ENCODE measurements at regions not wholly inside any gene's neighbourhood (a gene's known extent, or its start where the extent isn't known, plus 50 kb on each side); places are given as distances from the start of the nearest gene placed in this dataset.

DNA sequence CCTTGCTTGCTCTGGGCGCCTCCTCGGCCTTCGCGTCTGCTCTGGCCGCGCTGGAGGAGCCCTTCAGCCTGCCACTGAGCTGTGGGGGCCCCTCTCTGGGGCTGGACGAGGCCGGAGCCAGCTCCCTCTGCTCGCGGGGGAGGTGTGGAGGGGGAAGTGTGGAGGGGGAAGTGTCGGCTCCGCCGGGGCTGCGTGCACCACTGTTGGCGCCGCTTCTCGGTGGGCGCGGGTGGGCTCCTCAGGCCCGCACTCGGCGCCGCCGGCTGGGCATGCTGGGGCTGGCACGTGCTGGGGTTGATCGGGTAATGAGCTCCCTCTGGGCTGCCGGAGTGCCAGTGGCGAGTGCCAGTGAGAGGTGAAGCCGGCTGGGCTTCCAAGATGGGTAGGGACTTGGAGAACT lies 116.7 kb downstream of the CPXCR1 start:
- CTCF ChIA-PET (ENCODE audit: low intra/inter-chr PET ratio, low total read pairs): no interaction called here
- DNase-seq (ENCODE audit: low spot score) (no peak), FAIRE-seq (no peak), ATAC-seq (no peak)
- Histone ChIP-seq H3K9me3 (ENCODE audit: low read length) (no peaks in the 10 kb centered on the region), H3K79me2 (ENCODE audit: insufficient read depth, low read length) (no peaks in the 10 kb centered on the region), H3K36me3 (replicated peaks in 1 of 2; ENCODE audit: control insufficient read depth in 1 of 2, insufficient read depth in 2 of 2, low read length in 2 of 2) (no peaks in the 10 kb centered on the region), H3K4me3 (replicated peaks in 1 of 3; ENCODE audit: insufficient read depth in 1 of 3, low read depth in 2 of 3, low read length in 3 of 3) (no peak overlapping the region), H4K20me1 (ENCODE audit: insufficient read depth, low read length) (no peaks in the 10 kb centered on the region), H3K4me2 (ENCODE audit: low read depth, low read length) (no peak overlapping the region), H3K4me1 (ENCODE audit: insufficient read depth, low read length) (no peaks in the 10 kb centered on the region), H3K27ac (ENCODE audit: extremely low read length, insufficient read depth, low read length) (no peak overlapping the region), H2AFZ (ENCODE audit: low read length) (no peak overlapping the region), H3K27me3 (ENCODE audit: control insufficient read depth in 1 of 2, insufficient read depth in 2 of 2, low read length in 2 of 2) (no peaks in the 10 kb centered on the region), H3K9ac (ENCODE audit: insufficient read depth, low read depth, low read length) (no peak overlapping the region)
- POLR2A ChIA-PET: no interaction called here
- TF ChIP-seq ZNF501 (CRISPR knock-in tag; IDR thresholded peaks at IDR 0.05): no peak
- intact Hi-C loops (cut with micrococcal nuclease; ENCODE audit: unreplicated experiment): no loop called here
- in situ Hi-C loops (cut with HindIII; ENCODE audit: extremely low pct_ligation_motif_present, low pct_unique_long_range_greater_than_20kb): no loop called here
- BruUV-seq (replicated peaks): no TSS peak
- 70% methylated on average over 2 of the region's 29 CpGs for WGBS (ENCODE audit: low lambda C conversion rate)

- Histone ChIP-seq H3K4me3 (replicated peaks in 1 of 3; ENCODE audit: insufficient read depth in 1 of 3, low read depth in 2 of 3, low read length in 3 of 3) (no peak overlapping the region), H4K20me1 (ENCODE audit: insufficient read depth, low read length) (no peaks in the 10 kb centered on the region), H3K9ac (ENCODE audit: insufficient read depth, low read depth, low read length) (no peak overlapping the region), H3K27me3 (ENCODE audit: control insufficient read depth in 1 of 2, insufficient read depth in 2 of 2, low read length in 2 of 2) (no peaks in the 10 kb centered on the region), H3K9me3 (ENCODE audit: low read length) (no peaks in the 10 kb centered on the region), H2AFZ (ENCODE audit: low read length) (no peak overlapping the region), H3K4me1 (ENCODE audit: insufficient read depth, low read length) (no peaks in the 10 kb centered on the region), H3K4me2 (ENCODE audit: low read depth, low read length) (no peak overlapping the region), H3K27ac (ENCODE audit: extremely low read length, insufficient read depth, low read length) (no peak overlapping the region), H3K36me3 (replicated peaks in 1 of 2; ENCODE audit: control insufficient read depth in 1 of 2, insufficient read depth in 2 of 2, low read length in 2 of 2) (no peaks in the 10 kb centered on the region), H3K79me2 (ENCODE audit: insufficient read depth, low read length) (no peaks in the 10 kb centered on the region)
- in situ Hi-C loops (cut with HindIII; ENCODE audit: extremely low pct_ligation_motif_present, low pct_unique_long_range_greater_than_20kb) (no loop called here), intact Hi-C loops (cut with micrococcal nuclease; ENCODE audit: unreplicated experiment) (no loop called here)
- CTCF ChIA-PET (ENCODE audit: low intra/inter-chr PET ratio, low total read pairs): no interaction called here
- POLR2A ChIA-PET: no interaction called here
- DNase-seq (ENCODE audit: low spot score) (no peak), FAIRE-seq (no peak), ATAC-seq (no peak)
- no TSS peak for BruUV-seq (replicated peaks)
- TF ChIP-seq AHDC1 (CRISPR knock-in tag; IDR thresholded peaks at IDR 0.05; ENCODE audit: borderline replicate concordance): no peak
- TF ChIP-seq ZNF256 (CRISPR knock-in tag; conservative IDR thresholded peaks at IDR 0.05): no peak
- TF ChIP-seq ZFP82 (CRISPR knock-in tag; IDR thresholded peaks at IDR 0.05; ENCODE audit: borderline replicate concordance): no peak
- no peak for TF ChIP-seq ZNF670 (CRISPR knock-in tag; IDR thresholded peaks at IDR 0.05; ENCODE audit: borderline replicate concordance)
- TF ChIP-seq ZNF788 (CRISPR knock-in tag; IDR thresholded peaks at IDR 0.05; ENCODE audit: borderline replicate concordance): no peak
- no peak for TF ChIP-seq REPIN1 (CRISPR knock-in tag; IDR thresholded peaks at IDR 0.05; ENCODE audit: borderline replicate concordance, low read depth)
- no peak for TF ChIP-seq ZNF382 (CRISPR knock-in tag; IDR thresholded peaks at IDR 0.05; ENCODE audit: borderline replicate concordance)
- TF ChIP-seq SRSF4 (IDR thresholded peaks at IDR 0.05; ENCODE audit: low read depth, low read length, poor library complexity, severe bottlenecking): no peak
- TF ChIP-seq ZNF333 (CRISPR knock-in tag; IDR thresholded peaks at IDR 0.05; ENCODE audit: borderline replicate concordance): no peak
- 2% methylated on average over 6 of the region's 6 CpGs for WGBS (ENCODE audit: low lambda C conversion rate)
Observed at GRCh38 chrX:88865634-88866033, 118.6 kb downstream of the CPXCR1 start.

All from HepG2 (cell line).